Kidney epithelial cell (primary cell): ENCODE measurements at regions not wholly inside any gene's neighbourhood (a gene's known extent, or its start where the extent isn't known, plus 50 kb on each side); places are given as distances from the start of the nearest gene placed in this dataset.

Source experiments
- DNase-seq: peaks from one replicate; pipeline ENCODE4 v3.0.0-alpha.2; 2010; ENCODE audit warnings: low read depth
- H3K27me3 ChIP-seq: 2 replicates; pipeline ENCODE4 v1.6.0; 2011; ENCODE audit warnings: low read length; ENCODE audit not compliant: control insufficient read depth, insufficient read depth
- H3K36me3 ChIP-seq: 2 replicates; pipeline ENCODE4 v1.5.1; 2011; ENCODE audit warnings: low read length; ENCODE audit not compliant: control insufficient read depth, insufficient read depth
- H3K4me3 ChIP-seq: 2 replicates; pipeline ENCODE4 v1.5.1; 2011; ENCODE audit warnings: low read depth, mild to moderate bottlenecking, control low read depth, low read length
- TF ChIP-seq, protein P1 (sequence below): IDR thresholded peaks from 2 replicates; pipeline ENCODE4 v1.5.1; 2011; ENCODE audit warnings: mild to moderate bottlenecking, moderate library complexity, low read length, control low read depth, inconsistent platforms; ENCODE audit not compliant: insufficient read depth, poor library complexity, severe bottlenecking

DNA sequence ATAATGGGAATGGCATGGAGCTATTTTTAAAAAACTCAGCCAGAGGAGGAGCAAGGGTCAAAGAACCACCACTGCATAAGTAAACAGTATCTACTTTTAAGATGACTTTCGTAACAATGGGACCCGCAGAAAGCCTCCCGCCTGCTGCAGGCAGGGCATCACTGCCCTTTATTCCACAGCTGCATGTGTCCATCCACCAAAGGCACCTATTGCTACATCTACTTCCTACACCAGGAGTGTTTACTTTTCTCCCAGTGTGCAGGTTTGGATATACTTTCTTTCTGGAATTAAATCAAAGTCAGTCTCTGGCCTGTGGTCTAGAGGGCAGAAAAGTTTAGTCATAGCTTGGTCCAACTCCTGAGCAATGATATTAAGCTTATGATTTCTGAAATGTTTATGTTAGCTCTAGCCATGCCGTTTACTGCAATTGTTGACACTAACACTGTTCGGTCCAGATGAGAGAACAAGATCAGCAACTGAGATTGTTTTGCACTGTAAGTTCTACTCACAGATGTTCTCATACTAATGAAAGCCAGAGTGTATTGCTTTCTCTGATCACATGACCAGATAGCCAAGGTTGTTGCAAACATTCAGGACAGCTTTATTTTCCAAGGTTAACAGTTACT lies 391.5 kb downstream of the FGF10 start:
- no peak for DNase-seq
- no peaks in the 10 kb centered on the region for H3K36me3 ChIP-seq
- TF ChIP-seq, protein P1, sequence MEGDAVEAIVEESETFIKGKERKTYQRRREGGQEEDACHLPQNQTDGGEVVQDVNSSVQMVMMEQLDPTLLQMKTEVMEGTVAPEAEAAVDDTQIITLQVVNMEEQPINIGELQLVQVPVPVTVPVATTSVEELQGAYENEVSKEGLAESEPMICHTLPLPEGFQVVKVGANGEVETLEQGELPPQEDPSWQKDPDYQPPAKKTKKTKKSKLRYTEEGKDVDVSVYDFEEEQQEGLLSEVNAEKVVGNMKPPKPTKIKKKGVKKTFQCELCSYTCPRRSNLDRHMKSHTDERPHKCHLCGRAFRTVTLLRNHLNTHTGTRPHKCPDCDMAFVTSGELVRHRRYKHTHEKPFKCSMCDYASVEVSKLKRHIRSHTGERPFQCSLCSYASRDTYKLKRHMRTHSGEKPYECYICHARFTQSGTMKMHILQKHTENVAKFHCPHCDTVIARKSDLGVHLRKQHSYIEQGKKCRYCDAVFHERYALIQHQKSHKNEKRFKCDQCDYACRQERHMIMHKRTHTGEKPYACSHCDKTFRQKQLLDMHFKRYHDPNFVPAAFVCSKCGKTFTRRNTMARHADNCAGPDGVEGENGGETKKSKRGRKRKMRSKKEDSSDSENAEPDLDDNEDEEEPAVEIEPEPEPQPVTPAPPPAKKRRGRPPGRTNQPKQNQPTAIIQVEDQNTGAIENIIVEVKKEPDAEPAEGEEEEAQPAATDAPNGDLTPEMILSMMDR, result no peak
- H3K27me3 ChIP-seq, result no peaks in the 10 kb centered on the region
- no peak overlapping the region for H3K4me3 ChIP-seq

DNA sequence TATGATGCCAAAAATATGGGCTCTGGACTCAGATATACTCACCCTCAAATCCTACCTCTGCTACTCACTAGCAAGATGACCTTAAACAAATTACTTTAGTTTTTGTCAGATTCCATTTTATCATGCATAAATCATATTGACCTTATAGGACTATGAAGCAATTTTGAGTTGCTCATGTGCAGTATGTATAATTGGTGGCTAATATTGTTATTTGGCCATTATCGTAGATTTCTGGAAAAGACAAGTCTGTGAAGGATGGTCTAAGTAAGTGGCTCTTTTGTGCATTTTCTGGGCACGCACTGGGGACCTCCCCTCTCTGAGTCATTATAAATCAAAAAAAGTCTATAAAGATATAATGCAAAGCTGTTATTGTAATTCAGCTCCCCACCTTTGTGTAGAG lies 393.0 kb downstream of the FGF10 start:
- Histone ChIP-seq H3K36me3 (no peaks in the 10 kb centered on the region), H3K27me3 (no peaks in the 10 kb centered on the region), H3K4me3 (no peak overlapping the region)
- TF ChIP-seq, protein P1, result no peak
- DNase-seq, result no peak

DNA sequence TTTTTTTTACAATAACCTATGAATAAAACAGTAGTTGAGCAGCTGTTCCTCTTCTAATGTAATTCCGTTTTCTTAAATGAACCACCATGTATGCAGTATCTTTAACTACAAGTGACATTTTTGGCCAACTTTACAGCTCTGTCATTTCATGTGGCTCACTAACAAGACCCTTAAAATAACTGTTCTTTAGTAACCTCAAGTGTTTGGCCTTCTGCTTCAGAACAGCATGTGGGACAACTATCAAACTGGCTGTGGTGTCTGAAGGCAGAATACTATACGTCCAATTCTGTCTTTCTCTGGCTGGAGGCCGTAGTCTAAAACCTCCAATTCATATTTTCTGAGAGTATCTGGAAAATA lies 391.4 kb downstream of the NNT start:
- no peak for DNase-seq
- Histone ChIP-seq H3K36me3 (no peaks in the 10 kb centered on the region), H3K27me3 (no peaks in the 10 kb centered on the region), H3K4me3 (no peak overlapping the region)
- TF ChIP-seq, protein P1, result no peak

DNA sequence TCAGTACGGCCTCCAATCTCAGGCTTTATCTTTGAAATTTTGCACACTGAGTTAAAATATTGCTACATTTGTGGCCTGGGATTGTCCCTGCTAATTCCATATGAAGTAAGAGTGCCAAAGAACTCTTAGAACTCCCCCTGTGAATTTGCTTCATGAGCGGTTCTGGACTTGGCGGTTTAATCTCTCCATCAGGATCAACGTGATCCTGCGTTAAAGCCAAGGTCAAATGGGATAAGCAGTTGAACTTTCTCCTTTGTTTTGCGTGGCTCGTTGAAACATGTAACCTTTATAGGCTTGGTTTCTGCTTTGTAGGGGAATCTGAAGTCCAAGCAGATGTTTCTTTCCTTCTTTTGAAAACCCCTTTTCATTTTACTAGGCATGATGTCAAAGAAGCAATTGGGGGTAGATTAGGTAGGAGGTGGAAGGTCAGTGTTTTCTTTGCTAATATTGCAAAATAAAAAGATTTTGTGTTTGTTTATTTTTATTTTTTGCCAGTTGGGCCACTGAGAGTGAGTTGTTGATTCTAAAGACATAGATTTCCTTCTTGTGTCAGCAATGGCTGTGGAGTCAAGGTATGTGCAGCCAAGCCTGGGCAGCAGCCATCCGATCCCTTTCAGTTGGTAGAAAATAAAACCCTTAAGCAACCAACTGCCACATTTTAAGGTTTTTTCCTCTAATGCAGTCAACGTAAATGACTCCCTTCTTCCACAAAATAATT lies 390.8 kb downstream of the NNT start:
- TF ChIP-seq, protein P1, result no peak
- H3K36me3 ChIP-seq, result no peaks in the 10 kb centered on the region
- no peaks in the 10 kb centered on the region for H3K27me3 ChIP-seq
- no peak for DNase-seq
- no peak overlapping the region for H3K4me3 ChIP-seq

DNA sequence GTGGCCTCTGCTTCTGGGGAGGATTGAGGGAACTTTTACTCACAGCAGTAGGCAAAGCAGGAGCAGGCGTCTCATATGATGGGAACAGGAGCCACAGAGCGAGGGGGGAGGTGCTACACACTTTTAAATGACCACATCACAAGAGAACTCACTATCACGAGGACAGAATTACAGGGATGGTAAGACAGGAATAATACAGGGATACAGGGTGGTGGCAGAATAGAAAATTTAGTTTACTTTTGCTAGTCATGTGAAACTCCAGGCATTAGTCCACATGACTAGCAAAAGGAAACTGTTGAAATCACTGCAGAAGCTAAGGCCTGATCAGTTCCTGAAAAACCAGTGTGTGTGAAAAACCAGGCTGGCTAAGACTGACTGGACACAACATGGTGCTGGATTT lies 382.4 kb downstream of the NNT start:
- H3K36me3 ChIP-seq, result no peaks in the 10 kb centered on the region
- TF ChIP-seq, protein P1, result no peak
- no peak overlapping the region for H3K4me3 ChIP-seq
- no peak for DNase-seq
- no peaks in the 10 kb centered on the region for H3K27me3 ChIP-seq

DNA sequence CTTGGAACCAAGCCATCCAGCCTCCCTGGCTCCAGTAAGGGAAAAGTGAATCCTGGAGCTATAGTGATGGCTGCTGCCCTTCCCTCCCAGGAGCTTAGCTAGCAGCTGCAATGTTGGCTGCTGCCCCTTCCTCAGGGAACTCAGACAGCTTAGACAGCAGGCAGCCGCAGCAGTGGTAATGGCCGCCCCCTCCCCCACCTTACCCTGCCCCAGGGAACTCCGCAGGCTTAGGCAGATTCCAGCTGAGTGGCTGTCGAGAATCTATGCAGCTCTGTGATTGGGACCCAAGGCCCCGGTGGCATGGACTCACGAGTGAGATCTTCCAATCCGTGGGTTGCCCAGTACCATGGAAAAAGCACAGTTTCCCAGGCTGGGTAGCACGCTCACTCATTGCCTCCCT lies 378.6 kb downstream of the NNT start:
- Histone ChIP-seq H3K36me3 (no peaks in the 10 kb centered on the region), H3K27me3 (no peaks in the 10 kb centered on the region), H3K4me3 (no peak overlapping the region)
- DNase-seq, result no peak
- TF ChIP-seq, protein P1, result no peak
